Skeletal muscle cell (primary cell): ENCODE measurements at regions not wholly inside any gene's neighbourhood (a gene's known extent, or its start where the extent isn't known, plus 50 kb on each side); places are given as distances from the start of the nearest gene placed in this dataset.
"Not testable (repeated sequence)": the region's sequence is repeated elsewhere in the genome, so short reads cannot be mapped to it uniquely, and the experiment has no call there.

ENCODE experiments used
- DNase-seq: peaks from one replicate; pipeline ENCODE4 v3.0.0-alpha.2; 2010; ENCODE audit warnings: low read depth
- H3K4me3 ChIP-seq: 2 replicates; pipeline ENCODE4 v1.5.1; 2011; ENCODE audit warnings: low read depth, mild to moderate bottlenecking, control low read depth, low read length, moderate library complexity

GRCh38 chr5:145521066-145521465 lies 314.1 kb downstream of the PRELID2 start:
- no peak for DNase-seq
- no peak overlapping the region for H3K4me3 ChIP-seq

- no peak overlapping the region for H3K4me3 ChIP-seq
- DNase-seq: no peak
Measured at GRCh38 chr5:145520335-145520734, 314.8 kb downstream of the PRELID2 start.

GRCh38 chr5:145517588-145517987 lies 317.6 kb downstream of the PRELID2 start:
- DNase-seq, H3K4me3 ChIP-seq: not testable (repeated sequence)

GRCh38 chr5:145511351-145511750 lies 323.8 kb downstream of the PRELID2 start:
- DNase-seq: no peak
- H3K4me3 ChIP-seq: no peak overlapping the region

- DNase-seq: no peak
- no peak overlapping the region for H3K4me3 ChIP-seq
Measured at GRCh38 chr5:145510769-145511168, 324.4 kb downstream of the PRELID2 start.

GRCh38 chr5:145510324-145510723 lies 324.8 kb downstream of the PRELID2 start:
- H3K4me3 ChIP-seq: no peak overlapping the region
- peak; percentile 79 for DNase-seq

- no peak overlapping the region for H3K4me3 ChIP-seq
- DNase-seq: no peak
Measured at GRCh38 chr5:145509336-145510136, 325.6 kb downstream of the PRELID2 start.

- no peak overlapping the region for H3K4me3 ChIP-seq
- DNase-seq: no peak
Measured at GRCh38 chr5:145506185-145506850, 328.8 kb downstream of the PRELID2 start.

DNA sequence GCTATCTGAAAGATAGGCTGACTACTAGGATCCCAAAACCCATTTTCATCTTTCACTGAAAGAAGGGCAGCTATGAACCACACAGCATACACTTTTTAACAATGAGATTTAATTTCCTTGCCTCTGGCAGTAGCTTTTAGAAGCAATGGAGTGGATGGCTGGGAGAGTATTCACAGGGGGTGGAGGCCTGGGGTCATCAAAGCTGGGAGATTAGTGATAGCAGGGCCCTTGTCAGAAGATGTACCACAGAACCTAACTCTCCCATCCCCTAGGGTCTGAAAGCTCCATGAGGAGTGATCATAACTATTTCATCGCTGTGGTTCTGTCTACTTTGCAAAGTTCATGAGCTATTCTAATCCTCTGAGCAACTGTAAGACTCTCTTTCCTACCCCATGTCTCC lies 332.2 kb downstream of the PRELID2 start:
- no peak overlapping the region for H3K4me3 ChIP-seq
- no peak for DNase-seq

DNA sequence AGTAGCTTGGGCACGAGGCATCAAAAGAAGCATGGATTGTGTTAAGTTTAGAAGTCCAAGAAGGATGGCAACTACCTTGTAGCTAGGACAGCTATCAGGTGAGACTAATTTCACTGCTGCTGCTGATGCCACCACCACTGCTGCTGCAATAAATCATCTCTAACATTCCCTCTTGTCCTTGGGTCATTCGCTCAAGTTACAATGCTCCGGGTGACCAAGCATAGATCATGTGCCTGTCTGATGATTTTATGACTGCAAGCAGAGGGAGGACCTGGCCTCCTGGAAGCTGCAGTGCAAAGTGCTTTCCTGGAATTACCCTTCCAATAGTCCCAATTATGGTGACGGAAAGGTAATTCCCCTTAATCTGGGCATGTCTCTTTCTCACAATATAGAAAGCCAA lies 334.4 kb downstream of the PRELID2 start:
- no peak overlapping the region for H3K4me3 ChIP-seq
- no peak for DNase-seq

GRCh38 chr5:145499483-145499882 lies 335.7 kb downstream of the PRELID2 start:
- peak; percentile 60 for DNase-seq
- no peak overlapping the region for H3K4me3 ChIP-seq

- no peak for DNase-seq
Measured at GRCh38 chr5:145497052-145497451, 338.1 kb downstream of the PRELID2 start.

GRCh38 chr5:145495741-145496140 lies 339.4 kb downstream of the PRELID2 start:
- no peak overlapping the region for H3K4me3 ChIP-seq
- peak; percentile 93 for DNase-seq

More at GRCh38 chr5:145497052-145497451, 338.1 kb downstream of the PRELID2 start:
- no peak overlapping the region for H3K4me3 ChIP-seq

- no peak for DNase-seq
- no peak overlapping the region for H3K4me3 ChIP-seq
Measured at GRCh38 chr5:145495196-145495595, 339.9 kb downstream of the PRELID2 start.

GRCh38 chr5:145493435-145493834 lies 341.7 kb downstream of the PRELID2 start:
- DNase-seq: no peak
- no peak overlapping the region for H3K4me3 ChIP-seq

GRCh38 chr5:145489516-145489915 lies 345.6 kb downstream of the PRELID2 start:
- H3K4me3 ChIP-seq: no peak overlapping the region
- DNase-seq: no peak

GRCh38 chr5:145484158-145484557 lies 351.0 kb downstream of the PRELID2 start:
- DNase-seq: peak; percentile 58

GRCh38 chr5:145483212-145483611 lies 351.9 kb downstream of the PRELID2 start:
- DNase-seq: no peak
- H3K4me3 ChIP-seq: no peak overlapping the region

More at GRCh38 chr5:145484158-145484557, 351.0 kb downstream of the PRELID2 start:
- H3K4me3 ChIP-seq: no peak overlapping the region

DNA sequence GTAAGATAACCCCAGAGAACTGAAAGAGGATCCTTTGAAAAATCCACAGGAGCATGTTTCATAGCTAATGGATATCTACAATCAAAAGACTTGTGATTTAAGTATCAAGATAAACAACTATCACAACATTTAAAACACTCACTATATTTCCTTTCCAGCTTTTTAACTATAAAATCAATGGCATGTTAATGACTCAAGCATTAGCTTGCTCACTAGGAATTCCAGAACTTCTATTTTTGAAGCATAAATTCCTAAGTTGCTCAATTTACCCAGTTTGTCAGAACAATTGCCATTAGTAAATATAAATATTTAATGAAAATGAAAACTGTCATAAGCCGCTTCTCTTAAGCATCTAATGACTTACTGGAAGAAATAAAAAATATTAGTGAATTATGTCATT lies 355.3 kb downstream of the PRELID2 start:
- H3K4me3 ChIP-seq: no peak overlapping the region
- no peak for DNase-seq

GRCh38 chr5:145479271-145479670 lies 355.9 kb downstream of the PRELID2 start:
- DNase-seq: no peak
- H3K4me3 ChIP-seq: no peak overlapping the region

GRCh38 chr5:145478651-145479050 lies 356.5 kb downstream of the PRELID2 start:
- no peak overlapping the region for H3K4me3 ChIP-seq
- no peak for DNase-seq
